ENCODE measurements at regions not wholly inside any gene's neighbourhood (a gene's known extent, or its start where the extent isn't known, plus 50 kb on each side); places are given as distances from the start of the nearest gene placed in this dataset.
"Not testable (repeated sequence)": the region's sequence is repeated elsewhere in the genome, so short reads cannot be mapped to it uniquely, and the experiment has no call there.

- no peak for ATAC-seq
These were observed 1198.3 kb upstream of the ALCAM start for GRCh38 chr3:104168386-104168785.

GRCh38 chr3:104175696-104176095, 1191.0 kb upstream of the ALCAM start:
- ATAC-seq: no peak

- ATAC-seq: no peak
These were observed 1190.0 kb upstream of the ALCAM start for GRCh38 chr3:104176706-104177105.

GRCh38 chr3:104178680-104179079, 1188.0 kb upstream of the ALCAM start:
- ATAC-seq: no peak

- ATAC-seq: no peak
These were observed 1185.8 kb upstream of the ALCAM start for GRCh38 chr3:104180906-104181305.

GRCh38 chr3:104190681-104191080, 1176.0 kb upstream of the ALCAM start:
- ATAC-seq: no peak

- ATAC-seq: no peak
These were observed 1168.6 kb upstream of the ALCAM start for GRCh38 chr3:104198131-104198530.

GRCh38 chr3:104206925-104207324, 1159.8 kb upstream of the ALCAM start:
- ATAC-seq: no peak

- ATAC-seq: no peak
These were observed 1152.4 kb upstream of the ALCAM start for GRCh38 chr3:104214277-104214676.

GRCh38 chr3:104214937-104215336, 1151.8 kb upstream of the ALCAM start:
- no peak for ATAC-seq

GRCh38 chr3:104219046-104219445, 1147.7 kb upstream of the ALCAM start:
- ATAC-seq: not testable (repeated sequence)

GRCh38 chr3:104234442-104235194, 1132.1 kb upstream of the ALCAM start:
- ATAC-seq: no peak

- ATAC-seq: no peak
These were observed 1122.0 kb upstream of the ALCAM start for GRCh38 chr3:104244680-104245220.

- no peak for ATAC-seq
These were observed 1121.4 kb upstream of the ALCAM start for GRCh38 chr3:104245261-104245660.

- ATAC-seq: no peak
These were observed 1120.7 kb upstream of the ALCAM start for GRCh38 chr3:104245981-104246380.

GRCh38 chr3:104257486-104257885, 1109.2 kb upstream of the ALCAM start:
- ATAC-seq: no peak

GRCh38 chr3:104263477-104263876, 1103.2 kb upstream of the ALCAM start:
- no peak for ATAC-seq

GRCh38 chr3:104266219-104266618, 1100.5 kb upstream of the ALCAM start:
- not testable (repeated sequence) for ATAC-seq

- ATAC-seq: no peak
These were observed 1096.9 kb upstream of the ALCAM start for GRCh38 chr3:104269771-104270170.

GRCh38 chr3:104273046-104273649, 1093.6 kb upstream of the ALCAM start:
- no peak for ATAC-seq

GRCh38 chr3:104275199-104275598, 1091.5 kb upstream of the ALCAM start:
- ATAC-seq: no peak

- ATAC-seq: no peak
These were observed 1087.1 kb upstream of the ALCAM start for GRCh38 chr3:104279617-104280016.

GRCh38 chr3:104281713-104282112, 1085.0 kb upstream of the ALCAM start:
- ATAC-seq: no peak

GRCh38 chr3:104286645-104287044, 1080.1 kb upstream of the ALCAM start:
- ATAC-seq: no peak
